ENCODE measurements at regions not wholly inside any gene's neighbourhood (a gene's known extent, or its start where the extent isn't known, plus 50 kb on each side); places are given as distances from the start of the nearest gene placed in this dataset.

GRCh38 chr5:89067362-89067761 is 184.4 kb upstream of the MEF2C start:
- H3K4me3 ChIP-seq (ENCODE audit: low read depth, low read length): no peak overlapping the region
- H3K36me3 ChIP-seq (ENCODE audit: control insufficient read depth, insufficient read depth, low read length): no peaks in the 10 kb centered on the region
- H3K27me3 ChIP-seq (ENCODE audit: control insufficient read depth, insufficient read depth, low read length): no peaks in the 10 kb centered on the region
- H3K27ac ChIP-seq: no peak overlapping the region
- H3K79me2 ChIP-seq: no peaks in the 10 kb centered on the region
- TF ChIP-seq, protein P1, sequence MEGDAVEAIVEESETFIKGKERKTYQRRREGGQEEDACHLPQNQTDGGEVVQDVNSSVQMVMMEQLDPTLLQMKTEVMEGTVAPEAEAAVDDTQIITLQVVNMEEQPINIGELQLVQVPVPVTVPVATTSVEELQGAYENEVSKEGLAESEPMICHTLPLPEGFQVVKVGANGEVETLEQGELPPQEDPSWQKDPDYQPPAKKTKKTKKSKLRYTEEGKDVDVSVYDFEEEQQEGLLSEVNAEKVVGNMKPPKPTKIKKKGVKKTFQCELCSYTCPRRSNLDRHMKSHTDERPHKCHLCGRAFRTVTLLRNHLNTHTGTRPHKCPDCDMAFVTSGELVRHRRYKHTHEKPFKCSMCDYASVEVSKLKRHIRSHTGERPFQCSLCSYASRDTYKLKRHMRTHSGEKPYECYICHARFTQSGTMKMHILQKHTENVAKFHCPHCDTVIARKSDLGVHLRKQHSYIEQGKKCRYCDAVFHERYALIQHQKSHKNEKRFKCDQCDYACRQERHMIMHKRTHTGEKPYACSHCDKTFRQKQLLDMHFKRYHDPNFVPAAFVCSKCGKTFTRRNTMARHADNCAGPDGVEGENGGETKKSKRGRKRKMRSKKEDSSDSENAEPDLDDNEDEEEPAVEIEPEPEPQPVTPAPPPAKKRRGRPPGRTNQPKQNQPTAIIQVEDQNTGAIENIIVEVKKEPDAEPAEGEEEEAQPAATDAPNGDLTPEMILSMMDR (IDR thresholded peaks at IDR 0.05): no peak
- H2AFZ ChIP-seq: no peak overlapping the region
- no peak overlapping the region for H3K4me2 ChIP-seq (ENCODE audit: low read length)
- H3K4me1 ChIP-seq: no peaks in the 10 kb centered on the region
- no peaks in the 10 kb centered on the region for H3K9me3 ChIP-seq (ENCODE audit: control insufficient read depth, low read length)
- H3K9ac ChIP-seq: no peak overlapping the region

DNA sequence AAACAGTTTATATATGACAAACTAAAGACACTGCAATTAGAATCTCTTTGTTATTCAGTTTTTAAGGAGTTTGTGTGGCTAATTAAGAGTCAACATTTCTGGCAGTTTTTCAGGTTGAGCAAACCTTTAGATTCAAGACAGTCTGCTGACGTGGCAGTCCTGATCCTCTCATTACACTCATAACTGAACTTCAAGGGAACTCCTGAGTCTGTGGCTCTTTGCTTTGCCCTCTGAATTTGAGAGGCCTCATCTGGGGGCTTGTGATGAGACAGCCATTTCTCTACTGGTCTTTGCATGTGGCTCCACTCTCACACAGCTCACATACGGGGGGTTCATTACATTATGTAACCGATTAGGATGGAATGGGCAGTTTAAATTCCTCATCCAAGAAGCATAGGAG is 182.9 kb upstream of the MEF2C start:
- Histone ChIP-seq H2AFZ (no peak overlapping the region), H3K27me3 (ENCODE audit: control insufficient read depth, insufficient read depth, low read length) (no peaks in the 10 kb centered on the region), H3K9ac (no peak overlapping the region), H3K9me3 (ENCODE audit: control insufficient read depth, low read length) (no peaks in the 10 kb centered on the region), H3K79me2 (no peaks in the 10 kb centered on the region), H3K4me2 (ENCODE audit: low read length) (no peak overlapping the region), H3K27ac (no peak overlapping the region), H3K4me1 (no peaks in the 10 kb centered on the region), H3K4me3 (ENCODE audit: low read depth, low read length) (no peak overlapping the region), H3K36me3 (ENCODE audit: control insufficient read depth, insufficient read depth, low read length) (no peaks in the 10 kb centered on the region)
- TF ChIP-seq, protein P1 (IDR thresholded peaks at IDR 0.05): no peak

GRCh38 chr5:89064736-89065135 is 181.8 kb upstream of the MEF2C start:
- no peak overlapping the region for H3K9ac ChIP-seq
- H3K36me3 ChIP-seq (ENCODE audit: control insufficient read depth, insufficient read depth, low read length): no peaks in the 10 kb centered on the region

GRCh38 chr5:89064054-89064453 is 181.1 kb upstream of the MEF2C start:
- TF ChIP-seq, protein P1 (IDR thresholded peaks at IDR 0.05): no peak

More at GRCh38 chr5:89064736-89065135, 181.8 kb upstream of the MEF2C start:
- H3K9me3 ChIP-seq (ENCODE audit: control insufficient read depth, low read length): no peaks in the 10 kb centered on the region
- H2AFZ ChIP-seq: no peak overlapping the region
- H3K79me2 ChIP-seq: no peaks in the 10 kb centered on the region
- H3K4me3 ChIP-seq (ENCODE audit: low read depth, low read length): no peak overlapping the region
- H3K4me2 ChIP-seq (ENCODE audit: low read length): no peak overlapping the region
- no peak overlapping the region for H3K27ac ChIP-seq
- TF ChIP-seq, protein P1 (IDR thresholded peaks at IDR 0.05): no peak
- H3K27me3 ChIP-seq (ENCODE audit: control insufficient read depth, insufficient read depth, low read length): no peaks in the 10 kb centered on the region
- no peaks in the 10 kb centered on the region for H3K4me1 ChIP-seq

GRCh38 chr5:89060768-89061167 is 177.8 kb upstream of the MEF2C start:
- Histone ChIP-seq H3K9me3 (ENCODE audit: control insufficient read depth, low read length) (no peaks in the 10 kb centered on the region), H3K4me1 (no peaks in the 10 kb centered on the region), H3K27me3 (ENCODE audit: control insufficient read depth, insufficient read depth, low read length) (no peaks in the 10 kb centered on the region), H3K9ac (no peak overlapping the region), H3K27ac (no peak overlapping the region), H2AFZ (no peak overlapping the region), H3K4me3 (ENCODE audit: low read depth, low read length) (no peak overlapping the region), H3K4me2 (ENCODE audit: low read length) (no peak overlapping the region), H3K79me2 (no peaks in the 10 kb centered on the region), H3K36me3 (ENCODE audit: control insufficient read depth, insufficient read depth, low read length) (no peaks in the 10 kb centered on the region)
- TF ChIP-seq, protein P1 (IDR thresholded peaks at IDR 0.05): no peak

More at GRCh38 chr5:89064054-89064453, 181.1 kb upstream of the MEF2C start:
- Histone ChIP-seq H2AFZ (no peak overlapping the region), H3K9me3 (ENCODE audit: control insufficient read depth, low read length) (no peaks in the 10 kb centered on the region), H3K9ac (no peak overlapping the region), H3K27ac (no peak overlapping the region), H3K79me2 (no peaks in the 10 kb centered on the region), H3K27me3 (ENCODE audit: control insufficient read depth, insufficient read depth, low read length) (no peaks in the 10 kb centered on the region), H3K4me2 (ENCODE audit: low read length) (no peak overlapping the region), H3K4me3 (ENCODE audit: low read depth, low read length) (no peak overlapping the region), H3K4me1 (no peaks in the 10 kb centered on the region), H3K36me3 (ENCODE audit: control insufficient read depth, insufficient read depth, low read length) (no peaks in the 10 kb centered on the region)

All from parathyroid adenoma (tissue), 2 donors.